Naive thymus-derived CD8-positive, alpha-beta T cell (primary cell): ENCODE measurements at regions not wholly inside any gene's neighbourhood (a gene's known extent, or its start where the extent isn't known, plus 50 kb on each side); places are given as distances from the start of the nearest gene placed in this dataset.
A peak's percentile ranks its signal among the peaks of the same experiment; 100 is the strongest.

Experiments
- ATAC-seq, 2 donors: fragments of 150-1000 bp; cut with Tn5 transposase in 1 of 2; sonication (Bioruptor Pico), chemical (Tn5 transposase) in 1 of 2; 1 replicate in 1 of 2; 2 replicates in 1 of 2; pipeline ENCODE4 v1.10.0; 2021; ENCODE audit warnings: mild to moderate bottlenecking in 2 of 2, moderate library complexity in 2 of 2
- POLR2A ChIA-PET: fragments of 350-600 bp; sonication (Branson Sonifier 250); formaldehyde crosslinking; loops from one replicate; lab custom pipeline; 2021; ENCODE audit warnings: antibody characterized with exemption; lab: Charles Lee
- DNase-seq, 10 donors: peaks; one replicate each; pipeline versions ENCODE4 v3.0.0 to v3.0.0-alpha.2; 2020 to 2022
- H3K27ac Mint-ChIP-seq, 10 donors: one replicate each; pipeline ENCODE4 v1.8.0; 2020 to 2022; ENCODE audit warnings: mild to moderate bottlenecking in 10 of 10, mixed read lengths in 10 of 10, moderate library complexity in 4 of 10, inconsistent platforms in 1 of 10
- H3K27me3 Mint-ChIP-seq, 5 donors: one replicate each; pipeline ENCODE4 v1.8.0; 2021 to 2022; ENCODE audit warnings: mixed read lengths in 5 of 5
- H3K36me3 Mint-ChIP-seq, 3 donors: one replicate each; pipeline ENCODE4 v1.8.0; 2020 to 2022; ENCODE audit warnings: mixed read lengths in 3 of 3, mild to moderate bottlenecking in 2 of 3, inconsistent platforms in 1 of 3
- H3K4me1 Mint-ChIP-seq, 4 donors: one replicate each; pipeline ENCODE4 v1.8.0; 2021 to 2022; ENCODE audit warnings: mixed read lengths in 4 of 4
- H3K4me3 Mint-ChIP-seq, 10 donors: one replicate each; pipeline ENCODE4 v1.8.0; 2020 to 2022; ENCODE audit warnings: mild to moderate bottlenecking in 10 of 10, mixed read lengths in 10 of 10, moderate library complexity in 6 of 10, inconsistent platforms in 1 of 10
- H3K9me3 Mint-ChIP-seq, 9 donors: one replicate each; pipeline ENCODE4 v1.8.0; 2020 to 2022; ENCODE audit warnings: mixed read lengths in 9 of 9, mild to moderate bottlenecking in 3 of 9, inconsistent platforms in 1 of 9, moderate library complexity in 1 of 9

DNA sequence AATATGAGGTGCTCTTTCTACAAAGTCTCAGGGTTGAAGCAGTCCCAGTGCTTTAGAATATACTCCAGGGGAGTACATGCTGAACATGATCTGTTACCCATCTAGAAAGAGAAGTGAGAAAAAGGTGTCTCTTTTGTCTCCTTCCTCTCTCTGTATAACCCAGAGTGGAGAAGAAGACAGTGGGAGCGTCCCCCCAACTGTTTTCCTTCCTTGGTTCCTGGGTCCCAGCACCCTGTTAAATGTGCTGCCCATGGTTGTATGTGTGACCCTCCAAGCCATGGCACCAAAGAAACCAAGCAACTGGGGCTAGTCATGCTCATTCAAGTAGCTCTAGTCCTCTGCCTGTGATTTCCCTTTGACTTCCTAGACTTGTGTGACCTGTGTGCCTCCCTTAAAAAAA lies 683.7 kb downstream of the TBL1XR1 start:
- Mint-ChIP-seq H3K4me3 (no peak overlapping the region), H3K36me3 (peaks cover 0 to 55% (median 3%) of the 10 kb centered on the region in 3 donors), H3K4me1 (no peaks in the 10 kb centered on the region), H3K27me3 (no peaks in the 10 kb centered on the region), H3K9me3 (peaks cover 7 to 73% (median 43%) of the 10 kb centered on the region in 9 donors), H3K27ac (peak overlapping the region in 1 of 10 donors; percentile 53)
- ATAC-seq (no peak), DNase-seq (peak in 2 of 10 donors; percentile 8 to 25)
- POLR2A ChIA-PET: no interaction called here

DNA sequence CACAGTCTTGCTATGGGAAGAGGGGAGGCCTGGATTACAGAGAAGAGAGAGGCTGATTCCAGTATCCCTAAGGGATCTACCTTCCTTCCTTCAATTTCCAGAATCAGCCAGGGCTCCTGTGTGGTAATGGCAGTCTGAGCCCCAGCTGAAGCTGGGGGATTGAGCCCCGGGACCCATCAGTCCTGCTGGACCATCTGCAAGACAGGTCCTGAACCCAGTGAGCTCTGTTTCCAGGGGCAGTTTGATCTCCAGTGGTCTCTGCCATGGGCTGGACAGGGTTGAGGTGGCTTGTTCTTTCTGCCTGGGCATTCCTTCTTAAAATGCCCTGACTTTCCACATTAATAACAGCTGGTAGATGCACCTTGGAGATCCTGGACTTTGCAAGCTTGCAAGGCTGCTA lies 685.2 kb downstream of the TBL1XR1 start:
- DNase-seq: no peak
- POLR2A ChIA-PET: interaction anchor here (0.6 kb wide), 1 partner anchor 138 kb away, joined by 3 read pairs; no protein-coding TSS in a partner anchor
- peaks cover 0 to 50% (median 3%) of the 10 kb centered on the region in 3 donors for H3K36me3 Mint-ChIP-seq
- H3K27me3 Mint-ChIP-seq: no peaks in the 10 kb centered on the region
- peaks cover 7 to 70% (median 44%) of the 10 kb centered on the region in 9 donors for H3K9me3 Mint-ChIP-seq
- no peak overlapping the region for H3K4me3 Mint-ChIP-seq
- no peak overlapping the region for H3K27ac Mint-ChIP-seq
- no peaks in the 10 kb centered on the region for H3K4me1 Mint-ChIP-seq
- ATAC-seq: no peak

DNA sequence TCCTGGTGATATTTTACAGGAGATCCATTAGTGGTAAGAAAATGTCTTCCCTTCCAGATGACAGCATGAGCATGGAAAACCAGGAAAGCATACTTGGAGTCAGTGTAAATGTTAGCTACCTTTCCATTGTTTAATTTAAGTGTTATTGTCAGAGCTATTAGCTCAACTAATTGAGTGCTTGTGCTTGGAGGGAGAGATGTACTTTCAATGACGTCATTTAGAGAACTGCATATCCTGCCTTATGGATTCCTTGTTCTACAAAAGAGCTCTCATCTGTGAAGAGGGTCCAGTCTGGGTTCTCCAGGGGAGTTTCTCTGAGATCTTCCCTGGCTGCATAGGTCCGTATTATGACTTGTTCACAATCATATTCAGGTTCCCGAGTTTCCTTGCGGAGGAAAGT lies 687.2 kb downstream of the TBL1XR1 start:
- Mint-ChIP-seq H3K27ac (no peak overlapping the region), H3K36me3 (peaks cover 0 to 43% (median 3%) of the 10 kb centered on the region in 3 donors), H3K9me3 (peaks cover 0 to 60% (median 42%) of the 10 kb centered on the region in 9 donors), H3K4me3 (no peak overlapping the region), H3K27me3 (no peaks in the 10 kb centered on the region), H3K4me1 (no peaks in the 10 kb centered on the region)
- ATAC-seq (no peak), DNase-seq (no peak)
- POLR2A ChIA-PET: no interaction called here

DNA sequence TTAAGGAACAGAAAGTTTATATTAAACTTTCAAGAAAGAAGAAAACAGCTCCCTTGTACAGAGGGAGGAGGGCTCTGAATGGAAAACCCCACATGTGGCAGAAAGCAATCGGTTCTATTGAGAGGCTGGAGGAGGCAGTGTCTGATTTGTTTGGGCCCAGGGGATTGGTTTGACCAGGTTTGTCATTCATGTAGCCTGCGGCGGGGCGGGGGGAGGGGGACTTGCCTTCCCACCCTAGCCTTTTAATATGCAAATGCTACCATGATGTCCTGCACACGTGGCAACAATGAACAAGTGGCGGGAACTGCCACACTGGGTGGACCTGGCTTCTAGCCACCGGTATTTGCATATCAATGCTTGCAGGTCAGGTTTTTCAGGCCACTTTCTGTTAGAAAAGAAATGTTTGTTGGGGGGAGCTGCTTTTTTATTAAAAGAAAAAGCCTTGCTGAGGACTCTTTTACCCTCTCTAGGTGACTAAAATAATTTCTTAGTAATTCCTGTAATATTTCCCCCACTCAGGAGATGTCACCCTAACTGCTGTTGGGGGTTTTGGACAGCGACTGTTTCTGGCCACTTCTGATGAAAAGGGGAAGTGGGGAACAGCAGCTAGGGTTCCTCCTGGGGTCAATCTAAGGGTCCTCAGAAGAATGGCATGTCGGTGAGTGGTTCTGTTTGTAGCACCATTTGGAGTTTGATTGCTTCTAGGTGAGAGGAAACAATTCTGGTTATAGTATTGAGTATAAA lies 691.2 kb downstream of the TBL1XR1 start:
- ATAC-seq: no peak
- no peak overlapping the region for H3K4me3 Mint-ChIP-seq
- peaks cover 0 to 9% (median 0%) of the 10 kb centered on the region in 3 donors for H3K36me3 Mint-ChIP-seq
- POLR2A ChIA-PET: no interaction called here
- peaks cover 0 to 23% (median 9%) of the 10 kb centered on the region in 9 donors for H3K9me3 Mint-ChIP-seq
- H3K4me1 Mint-ChIP-seq: no peaks in the 10 kb centered on the region
- H3K27me3 Mint-ChIP-seq: no peaks in the 10 kb centered on the region
- H3K27ac Mint-ChIP-seq: no peak overlapping the region
- no peak for DNase-seq

DNA sequence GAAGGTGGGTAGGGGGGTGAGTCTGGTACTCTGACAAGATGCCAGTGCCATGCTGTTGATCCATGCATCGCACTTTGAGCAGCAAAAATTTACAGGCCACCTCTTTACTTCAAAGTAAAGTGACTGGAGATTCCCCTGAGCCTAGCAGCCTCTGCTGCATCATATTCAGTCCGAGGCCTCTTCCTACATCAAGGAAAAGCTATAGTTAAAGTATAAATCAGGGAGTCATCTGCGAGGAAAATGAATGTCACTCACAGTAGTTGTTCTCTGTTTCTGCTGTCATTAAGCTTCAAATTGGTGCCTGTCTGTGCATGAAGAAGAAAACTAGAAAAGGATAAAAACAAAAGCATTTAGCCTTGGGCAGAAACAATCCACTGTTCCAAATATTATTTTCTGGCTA lies 706.2 kb downstream of the TBL1XR1 start:
- POLR2A ChIA-PET: no interaction called here
- ATAC-seq (no peak), DNase-seq (no peak)
- H3K9me3 Mint-ChIP-seq: peaks cover 0 to 10% (median 2%) of the 10 kb centered on the region in 9 donors
- H3K4me3 Mint-ChIP-seq: no peak overlapping the region
- H3K36me3 Mint-ChIP-seq: no peaks in the 10 kb centered on the region
- no peaks in the 10 kb centered on the region for H3K4me1 Mint-ChIP-seq
- no peak overlapping the region for H3K27ac Mint-ChIP-seq
- no peaks in the 10 kb centered on the region for H3K27me3 Mint-ChIP-seq

DNA sequence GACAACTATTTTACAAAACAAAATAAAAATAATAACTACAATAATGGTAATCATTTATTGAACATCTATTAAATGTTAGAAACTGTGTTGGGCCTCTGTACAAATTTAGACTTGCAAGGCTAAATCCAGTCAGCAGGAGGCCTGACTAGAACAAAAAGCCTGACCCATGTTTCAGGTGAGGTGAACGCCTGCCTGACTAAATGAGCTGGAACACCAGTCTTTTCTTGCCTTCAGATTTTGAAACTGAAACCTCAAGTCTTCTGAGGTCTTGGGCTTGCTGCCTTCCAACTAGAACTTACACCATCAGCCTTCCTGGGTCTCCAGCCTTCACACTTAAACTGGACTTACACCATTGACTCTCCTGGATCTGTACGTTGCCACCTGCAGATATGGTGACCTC lies 706.9 kb downstream of the TBL1XR1 start:
- DNase-seq (no peak), ATAC-seq (no peak)
- H3K27me3 Mint-ChIP-seq: no peaks in the 10 kb centered on the region
- POLR2A ChIA-PET: no interaction called here
- peaks cover 0 to 10% (median 2%) of the 10 kb centered on the region in 9 donors for H3K9me3 Mint-ChIP-seq
- H3K4me3 Mint-ChIP-seq: no peak overlapping the region
- no peaks in the 10 kb centered on the region for H3K4me1 Mint-ChIP-seq
- no peak overlapping the region for H3K27ac Mint-ChIP-seq
- H3K36me3 Mint-ChIP-seq: no peaks in the 10 kb centered on the region

DNA sequence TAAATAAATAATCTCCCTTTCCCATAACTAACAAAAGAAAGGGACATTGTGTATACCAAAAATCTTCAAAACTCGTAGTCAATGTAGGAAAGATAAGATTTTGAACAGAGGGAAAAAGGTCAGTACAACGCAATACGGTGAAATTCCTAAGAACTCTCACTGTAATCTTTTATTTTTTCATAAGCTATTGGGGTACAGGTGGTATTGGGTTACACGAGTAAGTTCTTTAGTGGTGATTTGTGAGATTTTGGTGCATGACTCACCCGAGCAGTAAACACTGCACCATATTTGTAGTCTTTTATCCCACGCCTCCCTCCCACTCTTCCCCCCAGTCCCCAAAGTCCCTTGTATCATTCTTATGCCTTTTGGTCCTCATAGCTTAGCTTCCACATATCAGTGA lies 718.0 kb downstream of the TBL1XR1 start:
- DNase-seq (no peak), ATAC-seq (no peak)
- Mint-ChIP-seq H3K27ac (no peak overlapping the region), H3K4me1 (no peaks in the 10 kb centered on the region), H3K4me3 (no peak overlapping the region), H3K27me3 (peaks cover 0 to 3% (median 0%) of the 10 kb centered on the region in 5 donors), H3K9me3 (peaks cover 2 to 44% (median 8%) of the 10 kb centered on the region in 9 donors), H3K36me3 (no peaks in the 10 kb centered on the region)
- POLR2A ChIA-PET: no interaction called here

DNA sequence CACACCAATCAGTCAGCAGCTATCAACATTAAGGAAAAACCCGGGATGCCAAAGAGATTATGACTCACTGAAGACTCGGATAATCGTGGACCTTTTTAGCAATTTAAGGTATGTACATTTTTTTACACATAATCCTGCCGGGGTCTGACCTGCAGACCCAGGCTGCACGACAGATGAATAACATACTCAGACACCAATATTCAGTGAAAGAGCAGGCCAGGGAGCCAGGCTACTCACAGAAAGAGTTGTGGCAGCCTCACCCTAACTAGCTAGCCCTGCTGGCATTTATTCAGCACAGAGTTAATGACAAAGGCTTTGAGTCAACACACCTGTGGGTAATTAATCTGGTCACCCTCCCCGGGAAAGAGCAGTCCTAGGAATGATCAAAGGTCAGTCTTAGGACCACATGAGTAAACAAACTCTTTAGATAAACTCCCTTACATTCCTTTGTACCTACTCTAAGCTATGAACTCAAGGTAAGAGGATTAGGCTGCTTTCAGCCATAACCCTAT lies 727.5 kb downstream of the TBL1XR1 start:
- DNase-seq (no peak), ATAC-seq (no peak)
- POLR2A ChIA-PET: no interaction called here
- H3K36me3 Mint-ChIP-seq: no peaks in the 10 kb centered on the region
- peaks cover 0 to 18% (median 4%) of the 10 kb centered on the region in 9 donors for H3K9me3 Mint-ChIP-seq
- no peak overlapping the region for H3K27ac Mint-ChIP-seq
- H3K4me1 Mint-ChIP-seq: no peaks in the 10 kb centered on the region
- no peaks in the 10 kb centered on the region for H3K27me3 Mint-ChIP-seq
- H3K4me3 Mint-ChIP-seq: no peak overlapping the region

DNA sequence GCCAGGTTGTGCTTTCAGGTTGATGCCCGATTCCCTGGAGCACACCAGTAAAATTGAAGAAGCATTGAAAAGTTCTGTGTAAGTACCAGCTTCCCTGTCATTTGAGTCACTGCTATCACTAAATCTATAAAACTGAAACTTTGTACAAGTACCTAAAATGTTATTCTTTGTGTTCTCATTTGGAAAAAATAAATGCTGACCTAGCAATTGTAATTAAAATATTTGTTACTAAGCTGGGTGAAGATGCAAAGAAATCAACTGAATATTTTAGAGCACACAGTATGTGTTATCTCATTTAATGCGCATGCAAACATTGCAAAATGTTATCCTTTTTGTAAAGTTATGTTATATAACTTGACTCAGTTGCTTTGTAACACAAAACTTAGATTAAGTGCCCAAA lies 733.7 kb downstream of the TBL1XR1 start:
- Mint-ChIP-seq H3K27ac (no peak overlapping the region), H3K27me3 (no peaks in the 10 kb centered on the region), H3K4me3 (no peak overlapping the region), H3K4me1 (no peaks in the 10 kb centered on the region), H3K36me3 (no peaks in the 10 kb centered on the region), H3K9me3 (peaks cover 0 to 14% (median 0%) of the 10 kb centered on the region in 9 donors)
- DNase-seq (no peak), ATAC-seq (no peak)
- POLR2A ChIA-PET: no interaction called here

DNA sequence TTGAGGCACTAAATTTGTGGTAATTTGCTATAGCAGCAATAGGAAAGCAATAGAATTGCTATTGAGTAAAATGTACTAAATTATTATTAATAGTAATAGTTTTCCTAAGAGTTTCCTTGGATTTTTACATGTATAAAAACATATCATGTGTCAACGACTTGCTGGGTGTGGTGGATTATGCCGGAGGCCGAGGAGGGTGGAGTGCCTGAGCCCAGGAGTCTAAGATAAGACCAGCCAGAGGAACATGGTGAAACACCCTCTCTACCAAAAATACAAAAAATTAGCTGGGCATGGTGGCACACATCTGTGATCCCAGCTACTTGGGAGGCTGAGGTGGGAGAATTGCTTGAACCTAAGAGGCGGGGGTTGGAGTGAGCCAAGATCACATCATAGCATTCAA lies 749.9 kb downstream of the TBL1XR1 start:
- ATAC-seq: no peak
- no peaks in the 10 kb centered on the region for H3K4me1 Mint-ChIP-seq
- H3K27me3 Mint-ChIP-seq: no peaks in the 10 kb centered on the region
- H3K4me3 Mint-ChIP-seq: no peak overlapping the region
- H3K36me3 Mint-ChIP-seq: no peaks in the 10 kb centered on the region
- no peak for DNase-seq
- peaks cover 0 to 10% (median 7%) of the 10 kb centered on the region in 9 donors for H3K9me3 Mint-ChIP-seq
- POLR2A ChIA-PET: no interaction called here
- no peak overlapping the region for H3K27ac Mint-ChIP-seq

DNA sequence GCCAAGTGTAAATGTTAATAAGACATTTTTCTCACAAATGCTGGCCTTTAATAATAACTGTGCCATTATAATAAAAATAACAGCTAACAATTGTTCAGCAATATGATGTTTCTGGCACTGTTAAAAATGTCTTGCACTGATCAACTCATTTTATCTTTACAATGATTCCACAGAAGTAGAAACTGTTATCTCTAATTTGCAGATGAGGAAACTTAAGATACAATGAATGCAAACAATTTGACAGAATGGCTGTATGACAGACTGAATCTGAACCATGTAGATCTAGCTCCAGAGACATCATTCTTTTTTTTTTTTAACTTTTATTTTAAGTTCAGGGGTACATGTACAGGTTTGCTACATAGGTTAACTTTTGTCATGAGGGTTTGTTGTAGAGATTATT lies 755.0 kb downstream of the TBL1XR1 start:
- Mint-ChIP-seq H3K4me1 (no peaks in the 10 kb centered on the region), H3K4me3 (no peak overlapping the region), H3K36me3 (no peaks in the 10 kb centered on the region), H3K27me3 (no peaks in the 10 kb centered on the region), H3K9me3 (peaks cover 0 to 12% (median 2%) of the 10 kb centered on the region in 9 donors), H3K27ac (no peak overlapping the region)
- POLR2A ChIA-PET: no interaction called here
- ATAC-seq: no peak
- DNase-seq: no peak

DNA sequence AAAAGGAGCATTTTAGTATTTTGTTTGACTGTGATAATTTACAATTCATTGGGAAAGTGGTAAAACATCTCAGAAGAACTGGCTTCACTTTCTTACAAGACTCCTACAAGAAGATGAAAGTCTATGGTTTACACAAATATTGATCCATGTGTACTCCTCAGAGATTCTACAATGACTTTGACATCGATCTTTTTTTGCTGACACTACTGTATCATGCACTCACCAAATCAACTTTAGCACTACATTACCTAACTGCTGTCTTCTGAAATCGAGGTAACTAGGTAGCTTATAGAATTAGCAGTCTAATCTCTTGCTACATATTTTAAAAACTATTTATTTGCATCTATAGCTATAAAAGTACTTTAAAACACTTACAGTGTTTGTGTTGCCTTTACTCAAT lies 757.6 kb downstream of the TBL1XR1 start:
- no peaks in the 10 kb centered on the region for H3K4me1 Mint-ChIP-seq
- no peaks in the 10 kb centered on the region for H3K27me3 Mint-ChIP-seq
- POLR2A ChIA-PET: no interaction called here
- no peak overlapping the region for H3K27ac Mint-ChIP-seq
- peaks cover 0 to 12% (median 2%) of the 10 kb centered on the region in 9 donors for H3K9me3 Mint-ChIP-seq
- DNase-seq: no peak
- no peaks in the 10 kb centered on the region for H3K36me3 Mint-ChIP-seq
- no peak overlapping the region for H3K4me3 Mint-ChIP-seq
- no peak for ATAC-seq

DNA sequence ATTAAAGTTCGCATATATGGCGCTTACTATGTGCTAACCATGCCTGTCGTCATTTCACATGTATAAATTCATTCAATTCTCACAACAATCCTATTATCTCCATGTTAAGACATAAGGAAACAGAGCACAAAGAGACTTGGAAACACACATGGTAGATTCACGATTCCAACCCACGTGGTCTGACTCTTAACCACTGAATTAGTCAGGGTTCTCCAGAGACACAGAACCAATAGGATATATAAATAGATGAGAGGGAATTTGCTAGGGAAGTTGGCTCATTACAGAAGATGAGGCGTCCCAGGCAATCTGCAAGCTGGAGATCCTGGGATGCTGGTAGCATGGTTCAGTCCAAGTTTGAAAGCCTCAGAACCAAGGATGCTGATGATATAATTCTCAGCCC lies 765.3 kb downstream of the TBL1XR1 start:
- Mint-ChIP-seq H3K27ac (no peak overlapping the region), H3K36me3 (no peaks in the 10 kb centered on the region), H3K4me1 (no peaks in the 10 kb centered on the region), H3K27me3 (no peaks in the 10 kb centered on the region), H3K9me3 (peaks cover 0 to 10% (median 0%) of the 10 kb centered on the region in 9 donors), H3K4me3 (no peak overlapping the region)
- no peak for DNase-seq
- no peak for ATAC-seq
- POLR2A ChIA-PET: no interaction called here

DNA sequence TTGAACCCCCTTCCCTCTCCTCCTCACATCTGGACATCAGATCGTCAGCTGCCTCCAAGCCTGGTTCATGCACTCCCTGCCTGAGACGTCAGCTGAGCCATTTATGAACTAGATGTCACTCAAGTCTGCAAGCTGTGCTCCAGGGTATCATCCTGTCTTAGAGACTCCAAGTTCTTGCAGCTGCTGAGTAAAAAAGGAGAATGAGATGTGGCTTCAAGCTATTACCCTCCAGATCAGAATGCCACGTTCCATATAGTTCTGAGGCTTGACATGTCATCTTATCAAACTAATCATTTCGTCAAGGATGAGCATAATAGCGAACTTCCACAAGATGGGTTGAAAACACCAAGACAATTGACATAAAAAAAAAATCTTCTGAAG lies 766.3 kb downstream of the TBL1XR1 start:
- Mint-ChIP-seq H3K27ac (no peak overlapping the region), H3K4me3 (no peak overlapping the region), H3K4me1 (no peaks in the 10 kb centered on the region), H3K27me3 (no peaks in the 10 kb centered on the region), H3K9me3 (peaks cover 0 to 10% (median 0%) of the 10 kb centered on the region in 9 donors), H3K36me3 (no peaks in the 10 kb centered on the region)
- no peak for ATAC-seq
- POLR2A ChIA-PET: no interaction called here
- no peak for DNase-seq
